ENCODE measurements at regions not wholly inside any gene's neighbourhood (a gene's known extent, or its start where the extent isn't known, plus 50 kb on each side); places are given as distances from the start of the nearest gene placed in this dataset.

GRCh38 chr13:86692291-86692690 is 893.1 kb upstream of the SLITRK6 start:
- DNase-seq, result no peak
- H3K27me3 Mint-ChIP-seq, result no peaks in the 10 kb centered on the region
- no peaks in the 10 kb centered on the region for H3K4me1 Mint-ChIP-seq
- peaks cover 10% of the 10 kb centered on the region for H3K9me3 Mint-ChIP-seq
- no peak overlapping the region for H3K4me3 Mint-ChIP-seq
- no peaks in the 10 kb centered on the region for H3K36me3 Mint-ChIP-seq
- H3K27ac Mint-ChIP-seq, result no peak overlapping the region

DNA sequence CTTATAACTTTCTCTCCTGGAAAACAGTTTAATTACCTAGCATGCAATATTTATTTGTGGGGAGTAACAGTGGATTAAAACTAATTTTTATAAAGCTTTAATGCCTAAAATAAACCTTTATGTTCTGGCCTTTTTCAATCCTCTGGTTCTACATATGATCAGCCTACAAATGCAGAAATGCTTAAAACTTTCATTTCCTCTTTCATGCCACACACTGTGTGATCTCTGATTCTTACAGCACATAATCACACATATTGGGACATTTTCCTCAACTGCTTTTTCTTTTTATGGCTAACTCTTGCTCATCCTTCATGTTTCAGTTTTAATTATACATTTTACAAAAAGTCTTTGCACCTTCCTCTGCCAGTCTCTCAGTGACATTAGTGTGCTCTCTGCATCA is 910.8 kb upstream of the SLITRK6 start:
- Mint-ChIP-seq H3K27me3 (no peaks in the 10 kb centered on the region), H3K9me3 (peaks cover 9% of the 10 kb centered on the region), H3K4me1 (no peaks in the 10 kb centered on the region), H3K36me3 (no peaks in the 10 kb centered on the region), H3K4me3 (no peak overlapping the region), H3K27ac (no peak overlapping the region)
- no peak for DNase-seq

DNA sequence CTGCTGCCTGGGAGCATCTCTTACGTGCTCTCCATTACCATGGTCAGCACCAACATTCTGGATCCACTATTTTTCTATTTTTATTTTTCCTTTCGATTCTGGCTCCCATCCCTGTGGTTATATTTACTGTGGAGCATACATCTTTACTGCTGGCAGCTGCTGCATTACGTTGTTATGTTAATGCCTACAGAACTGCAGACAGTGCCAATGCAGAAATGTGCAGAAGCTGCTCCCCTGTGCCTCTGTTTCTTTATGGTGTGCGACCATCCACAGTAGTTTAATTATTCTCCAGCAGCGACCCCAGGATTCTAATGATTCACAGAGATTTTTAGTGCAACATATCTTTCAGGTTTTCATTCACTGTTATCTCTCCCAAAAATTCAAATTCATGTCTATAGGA is 911.7 kb upstream of the SLITRK6 start:
- DNase-seq, result no peak
- no peak overlapping the region for H3K27ac Mint-ChIP-seq
- peaks cover 9% of the 10 kb centered on the region for H3K9me3 Mint-ChIP-seq

DNA sequence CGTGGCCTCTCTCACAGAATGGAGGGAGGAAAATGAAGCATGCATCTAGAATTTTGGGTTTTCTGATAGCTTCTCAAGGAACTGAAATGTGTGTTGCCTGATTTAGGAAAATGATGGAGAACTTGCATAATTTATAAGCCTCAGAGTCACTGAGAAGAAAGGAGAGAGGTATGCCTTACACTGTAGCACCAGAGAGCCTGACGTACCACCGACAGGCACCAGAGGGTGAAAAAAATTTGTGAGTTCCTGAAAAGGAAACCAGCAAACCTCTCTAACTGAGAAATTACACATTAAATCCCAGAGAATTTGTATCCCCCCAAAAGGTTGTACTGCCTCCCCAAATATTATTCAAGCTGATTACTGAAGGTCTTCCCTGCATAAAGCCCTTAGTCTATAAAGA is 915.3 kb upstream of the SLITRK6 start:
- Mint-ChIP-seq H3K4me1 (no peaks in the 10 kb centered on the region), H3K27me3 (no peaks in the 10 kb centered on the region), H3K4me3 (no peak overlapping the region), H3K27ac (no peak overlapping the region), H3K36me3 (no peaks in the 10 kb centered on the region), H3K9me3 (peaks cover 5% of the 10 kb centered on the region)
- DNase-seq, result no peak

More for the DNA sequence above, 911.7 kb upstream of the SLITRK6 start:
- no peaks in the 10 kb centered on the region for H3K4me1 Mint-ChIP-seq
- no peaks in the 10 kb centered on the region for H3K36me3 Mint-ChIP-seq
- H3K27me3 Mint-ChIP-seq, result no peaks in the 10 kb centered on the region
- H3K4me3 Mint-ChIP-seq, result no peak overlapping the region

GRCh38 chr13:86725105-86725504 is 925.9 kb upstream of the SLITRK6 start:
- Mint-ChIP-seq H3K27ac (no peak overlapping the region), H3K4me1 (no peaks in the 10 kb centered on the region), H3K4me3 (no peak overlapping the region), H3K27me3 (no peaks in the 10 kb centered on the region), H3K36me3 (no peaks in the 10 kb centered on the region), H3K9me3 (peaks cover 6% of the 10 kb centered on the region)
- no peak for DNase-seq

DNA sequence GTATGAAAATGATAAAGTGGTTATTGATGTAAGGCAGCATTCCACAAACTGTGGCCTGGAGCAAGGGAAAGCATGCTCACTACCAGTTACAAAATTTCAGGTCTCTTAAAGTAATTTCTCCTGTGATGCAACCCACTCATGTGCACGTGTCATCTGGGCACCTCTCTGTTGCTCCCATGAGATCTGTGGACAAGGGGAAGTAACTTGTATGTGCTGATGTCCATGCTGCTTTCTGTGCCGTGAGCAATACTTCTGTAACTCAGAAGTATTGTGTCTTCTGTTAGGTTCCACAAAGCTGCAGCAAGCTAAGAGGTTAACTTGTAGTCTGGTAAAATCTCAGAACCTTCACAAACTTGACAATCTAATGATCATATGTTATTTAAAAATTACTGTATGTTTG is 930.0 kb upstream of the SLITRK6 start:
- Mint-ChIP-seq H3K36me3 (no peaks in the 10 kb centered on the region), H3K27ac (no peak overlapping the region), H3K4me1 (no peaks in the 10 kb centered on the region), H3K27me3 (no peaks in the 10 kb centered on the region), H3K4me3 (no peak overlapping the region), H3K9me3 (peaks cover 8% of the 10 kb centered on the region)
- DNase-seq, result no peak

DNA sequence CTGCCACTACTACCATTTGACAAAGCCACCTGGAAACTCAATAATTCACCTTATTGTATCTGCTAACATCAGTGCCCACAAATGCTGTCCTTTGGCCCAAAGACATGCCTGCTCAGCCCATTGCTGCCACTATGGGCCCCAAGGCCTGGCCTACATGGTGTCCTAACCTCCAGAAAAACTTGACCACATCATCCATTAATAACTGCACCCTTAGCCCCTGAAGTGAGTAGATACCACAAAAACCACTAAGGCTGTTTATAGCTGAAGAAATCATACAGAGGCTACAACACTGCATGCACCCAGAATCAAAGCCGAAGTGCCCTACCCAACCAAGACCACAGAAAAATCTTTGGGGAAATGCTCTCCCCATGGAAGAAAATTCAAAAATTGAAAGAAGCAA is 932.8 kb upstream of the SLITRK6 start:
- no peak for DNase-seq
- Mint-ChIP-seq H3K4me3 (no peak overlapping the region), H3K27me3 (no peaks in the 10 kb centered on the region), H3K9me3 (peaks cover 12% of the 10 kb centered on the region), H3K27ac (no peak overlapping the region), H3K36me3 (no peaks in the 10 kb centered on the region), H3K4me1 (no peaks in the 10 kb centered on the region)

DNA sequence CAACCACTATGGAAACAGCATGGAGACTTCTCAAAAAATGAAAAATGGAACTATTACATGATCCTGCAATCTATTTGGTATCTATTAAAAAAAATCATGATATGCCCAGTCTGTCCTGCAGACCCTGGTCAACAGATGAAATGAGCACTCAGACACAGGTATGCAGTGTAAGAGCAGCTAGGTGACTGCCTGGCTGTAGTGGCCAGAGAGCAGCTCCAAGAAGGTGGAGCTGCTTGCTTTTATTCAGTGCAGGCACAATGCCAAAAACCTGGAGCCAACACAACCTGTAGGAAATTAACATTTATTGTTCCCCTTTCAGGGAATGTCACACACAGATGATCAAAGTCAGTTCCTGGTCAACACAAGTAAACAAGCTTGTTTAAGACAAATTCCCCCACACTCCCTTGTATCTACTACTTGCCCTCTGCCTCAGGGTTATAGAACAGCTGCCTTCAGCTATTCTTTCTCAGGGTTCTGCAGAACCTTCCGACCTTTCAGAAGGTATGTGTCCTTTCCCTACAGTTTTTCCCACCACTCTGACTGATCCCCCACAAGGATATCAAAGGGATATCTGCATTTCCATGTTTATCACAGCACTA is 933.7 kb upstream of the SLITRK5 start:
- H3K27ac Mint-ChIP-seq, result no peak overlapping the region
- H3K4me3 Mint-ChIP-seq, result no peak overlapping the region

GRCh38 chr13:86741762-86742285 is 929.3 kb upstream of the SLITRK5 start:
- Mint-ChIP-seq H3K4me1 (no peaks in the 10 kb centered on the region), H3K27me3 (no peaks in the 10 kb centered on the region), H3K36me3 (no peaks in the 10 kb centered on the region), H3K27ac (no peak overlapping the region), H3K4me3 (no peak overlapping the region), H3K9me3 (peaks cover 8% of the 10 kb centered on the region)
- no peak for DNase-seq

More for the DNA sequence above, 933.7 kb upstream of the SLITRK5 start:
- H3K27me3 Mint-ChIP-seq, result no peaks in the 10 kb centered on the region
- no peaks in the 10 kb centered on the region for H3K4me1 Mint-ChIP-seq
- H3K36me3 Mint-ChIP-seq, result no peaks in the 10 kb centered on the region
- peaks cover 16% of the 10 kb centered on the region for H3K9me3 Mint-ChIP-seq
- no peak for DNase-seq

GRCh38 chr13:86757236-86757978 is 913.8 kb upstream of the SLITRK5 start:
- no peak for DNase-seq
- Mint-ChIP-seq H3K27me3 (no peaks in the 10 kb centered on the region), H3K27ac (no peak overlapping the region), H3K36me3 (no peaks in the 10 kb centered on the region), H3K9me3 (peaks cover 9% of the 10 kb centered on the region), H3K4me3 (no peak overlapping the region), H3K4me1 (no peaks in the 10 kb centered on the region)

GRCh38 chr13:86758116-86758515 is 913.1 kb upstream of the SLITRK5 start:
- H3K4me3 Mint-ChIP-seq, result no peak overlapping the region
- no peaks in the 10 kb centered on the region for H3K27me3 Mint-ChIP-seq
- H3K27ac Mint-ChIP-seq, result no peak overlapping the region
- peaks cover 13% of the 10 kb centered on the region for H3K9me3 Mint-ChIP-seq
- no peak for DNase-seq
- no peaks in the 10 kb centered on the region for H3K36me3 Mint-ChIP-seq
- no peaks in the 10 kb centered on the region for H3K4me1 Mint-ChIP-seq

DNA sequence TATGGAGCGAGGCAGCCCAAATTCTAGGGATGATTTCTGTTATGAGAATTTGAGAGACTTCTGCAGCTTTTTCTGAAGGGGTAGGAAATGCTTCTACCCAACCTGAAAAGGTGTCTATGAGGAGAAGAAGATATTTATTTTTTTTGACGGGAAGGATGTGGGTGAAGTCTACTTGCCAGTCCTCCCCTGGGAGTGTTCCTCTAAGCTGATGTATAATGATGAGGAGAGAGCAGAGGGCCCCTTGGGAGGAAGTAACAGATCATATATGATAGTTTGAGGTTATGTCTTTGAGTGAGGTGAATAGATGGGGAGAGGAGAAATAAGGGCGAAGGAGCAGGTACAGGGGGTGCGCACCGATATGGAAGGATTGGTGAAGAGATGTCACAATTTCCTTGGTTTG is 910.6 kb upstream of the SLITRK5 start:
- DNase-seq, result no peak
- Mint-ChIP-seq H3K36me3 (no peaks in the 10 kb centered on the region), H3K27ac (no peak overlapping the region), H3K9me3 (peaks cover 19% of the 10 kb centered on the region), H3K4me1 (no peaks in the 10 kb centered on the region), H3K27me3 (no peaks in the 10 kb centered on the region), H3K4me3 (no peak overlapping the region)

GRCh38 chr13:86765462-86765861 is 905.7 kb upstream of the SLITRK5 start:
- Mint-ChIP-seq H3K27ac (no peak overlapping the region), H3K9me3 (peaks cover 16% of the 10 kb centered on the region), H3K4me3 (no peak overlapping the region), H3K4me1 (no peaks in the 10 kb centered on the region), H3K36me3 (no peaks in the 10 kb centered on the region), H3K27me3 (no peaks in the 10 kb centered on the region)
- DNase-seq, result no peak

DNA sequence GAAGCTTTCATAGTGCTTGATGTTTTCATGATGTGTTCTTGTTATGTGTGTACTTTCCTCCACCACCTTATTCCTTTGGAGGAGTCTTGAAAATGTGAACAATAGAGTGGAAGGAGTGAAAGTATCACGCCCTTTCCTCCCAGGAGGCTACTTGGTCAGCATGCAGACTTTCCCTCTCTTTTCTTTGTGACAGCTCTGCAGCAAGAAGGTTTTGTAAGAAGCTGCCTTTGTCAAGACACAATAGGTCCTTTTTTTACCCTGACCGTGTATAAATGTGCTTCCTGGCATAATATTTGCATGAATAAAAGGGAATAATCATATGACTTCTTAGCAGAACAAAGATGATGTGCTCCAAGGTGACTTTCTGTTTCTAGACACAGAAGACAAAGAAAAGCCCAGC is 882.6 kb upstream of the SLITRK5 start:
- no peaks in the 10 kb centered on the region for H3K36me3 Mint-ChIP-seq
- no peak overlapping the region for H3K27ac Mint-ChIP-seq
- no peaks in the 10 kb centered on the region for H3K27me3 Mint-ChIP-seq
- no peaks in the 10 kb centered on the region for H3K4me1 Mint-ChIP-seq
- H3K9me3 Mint-ChIP-seq, result peaks cover 1% of the 10 kb centered on the region
- DNase-seq, result no peak
- no peak overlapping the region for H3K4me3 Mint-ChIP-seq

- Mint-ChIP-seq H3K27me3 (no peaks in the 10 kb centered on the region), H3K27ac (no peak overlapping the region), H3K9me3 (peaks cover 1% of the 10 kb centered on the region), H3K4me1 (no peaks in the 10 kb centered on the region), H3K4me3 (no peak overlapping the region), H3K36me3 (no peaks in the 10 kb centered on the region)
- peak; percentile 0 for DNase-seq
Observed at GRCh38 chr13:86792153-86792651, 879.0 kb upstream of the SLITRK5 start.

- Mint-ChIP-seq H3K9me3 (peaks cover 3% of the 10 kb centered on the region), H3K4me1 (no peaks in the 10 kb centered on the region), H3K27ac (no peak overlapping the region), H3K36me3 (no peaks in the 10 kb centered on the region), H3K27me3 (no peaks in the 10 kb centered on the region), H3K4me3 (no peak overlapping the region)
- no peak for DNase-seq
Observed at GRCh38 chr13:86795858-86796257, 875.3 kb upstream of the SLITRK5 start.

All from activated naive CD8-positive, alpha-beta T cell treated with anti-CD3 and anti-CD28 coated beads for 36 hours (primary cell).